H1 (cell line): ENCODE measurements at regions not wholly inside any gene's neighbourhood (a gene's known extent, or its start where the extent isn't known, plus 50 kb on each side); places are given as distances from the start of the nearest gene placed in this dataset.

Experiments used
- ASH2L ChIP-seq: fragments of 200-600, 300-600 bp; sonication (generic); IDR thresholded peaks from one replicate; pipeline ENCODE4 v1.7.1; 2017; ENCODE audit warnings: low read length
- CHD2 ChIP-seq: IDR thresholded peaks from 2 replicates; pipeline ENCODE4 v1.6.1; 2012; ENCODE audit warnings: low read length, improper control_type of control experiment
- EP300 ChIP-seq, 2 experiments: IDR thresholded peaks; 1 replicate in 1 of 2; 2 replicates in 1 of 2; pipeline ENCODE4 v1.6.1; 2011 to 2012; ENCODE audit warnings: low read depth in 2 of 2, low read length in 2 of 2, mild to moderate bottlenecking in 2 of 2, borderline replicate concordance in 1 of 2, inconsistent platforms in 1 of 2, moderate library complexity in 1 of 2
- GABPA ChIP-seq: IDR thresholded peaks from 2 replicates; pipeline ENCODE4 v1.6.1; 2011; ENCODE audit warnings: mild to moderate bottlenecking, low read length, moderate library complexity, borderline replicate concordance; ENCODE audit not compliant: insufficient read depth
- KDM1A ChIP-seq: fragments of 200-600, 300-600 bp; sonication (generic); IDR thresholded peaks from 2 replicates; pipeline ENCODE4 v1.7.1; 2016; ENCODE audit warnings: mild to moderate bottlenecking, low read length, borderline replicate concordance
- MAX ChIP-seq: IDR thresholded peaks from 2 replicates; pipeline ENCODE4 v1.6.1; 2012; ENCODE audit warnings: inconsistent platforms
- POLR2AphosphoS5 ChIP-seq: IDR thresholded peaks from 2 replicates; pipeline ENCODE4 v1.6.1; 2011; ENCODE audit warnings: low read depth, low read length
- SP1 ChIP-seq: IDR thresholded peaks from 2 replicates; pipeline ENCODE4 v1.6.1; 2011; ENCODE audit warnings: low read depth, low read length
- TF ChIP-seq, protein P1 (sequence below), 3 experiments: IDR thresholded peaks; 1 replicate in 2 of 3; 2 replicates in 1 of 3; pipeline versions ENCODE4 v1.5.1 to v1.6.1; 2011; ENCODE audit warnings: low read length in 3 of 3, mild to moderate bottlenecking in 3 of 3, inconsistent platforms in 2 of 3, low read depth in 1 of 3, moderate library complexity in 1 of 3; ENCODE audit not compliant: insufficient read depth in 1 of 3; ENCODE audit errors: control extremely low read depth in 1 of 3

DNA sequence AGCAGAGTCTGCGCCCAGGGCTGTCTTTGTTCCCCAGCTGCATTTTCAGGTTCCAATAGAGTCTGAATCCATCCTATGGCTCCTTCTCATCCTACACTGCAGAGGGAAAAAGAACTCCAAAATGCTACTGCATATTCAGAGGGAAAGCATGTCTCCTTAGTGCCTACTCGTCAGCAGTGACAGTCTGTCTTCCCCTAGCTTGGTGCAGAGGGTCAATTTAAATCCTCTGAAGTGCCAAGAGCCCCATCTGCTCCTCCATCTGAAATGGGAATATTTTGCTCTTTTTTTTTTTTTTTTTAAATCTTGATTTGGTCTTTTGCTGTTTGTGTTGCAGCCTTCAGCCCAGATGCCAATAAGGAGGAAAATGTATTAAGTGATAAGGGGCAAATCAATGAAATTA is 199.3 kb downstream of the RNF144A start:
- TF ChIP-seq, protein P1, sequence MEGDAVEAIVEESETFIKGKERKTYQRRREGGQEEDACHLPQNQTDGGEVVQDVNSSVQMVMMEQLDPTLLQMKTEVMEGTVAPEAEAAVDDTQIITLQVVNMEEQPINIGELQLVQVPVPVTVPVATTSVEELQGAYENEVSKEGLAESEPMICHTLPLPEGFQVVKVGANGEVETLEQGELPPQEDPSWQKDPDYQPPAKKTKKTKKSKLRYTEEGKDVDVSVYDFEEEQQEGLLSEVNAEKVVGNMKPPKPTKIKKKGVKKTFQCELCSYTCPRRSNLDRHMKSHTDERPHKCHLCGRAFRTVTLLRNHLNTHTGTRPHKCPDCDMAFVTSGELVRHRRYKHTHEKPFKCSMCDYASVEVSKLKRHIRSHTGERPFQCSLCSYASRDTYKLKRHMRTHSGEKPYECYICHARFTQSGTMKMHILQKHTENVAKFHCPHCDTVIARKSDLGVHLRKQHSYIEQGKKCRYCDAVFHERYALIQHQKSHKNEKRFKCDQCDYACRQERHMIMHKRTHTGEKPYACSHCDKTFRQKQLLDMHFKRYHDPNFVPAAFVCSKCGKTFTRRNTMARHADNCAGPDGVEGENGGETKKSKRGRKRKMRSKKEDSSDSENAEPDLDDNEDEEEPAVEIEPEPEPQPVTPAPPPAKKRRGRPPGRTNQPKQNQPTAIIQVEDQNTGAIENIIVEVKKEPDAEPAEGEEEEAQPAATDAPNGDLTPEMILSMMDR (IDR thresholded peaks at IDR 0.05; ENCODE audit: control extremely low read depth in 1 of 3, insufficient read depth in 1 of 3, low read depth in 1 of 3, low read length in 3 of 3): no peak
- TF ChIP-seq GABPA (no peak), POLR2AphosphoS5 (no peak), MAX (no peak), CHD2 (no peak), EP300 (IDR thresholded peaks at IDR 0.05; ENCODE audit: borderline replicate concordance in 1 of 2, low read depth in 2 of 2, low read length in 2 of 2) (no peak), SP1 (no peak), ASH2L (no peak), KDM1A (no peak)
